ENCODE measurements at regions not wholly inside any gene's neighbourhood (a gene's known extent, or its start where the extent isn't known, plus 50 kb on each side); places are given as distances from the start of the nearest gene placed in this dataset.

GRCh38 chr2:208618220-208618619 is 211.6 kb downstream of the PTH2R start:
- no TSS peak for BruUV-seq (replicated peaks)
- no peaks in the 10 kb centered on the region for H3K4me1 ChIP-seq (ENCODE audit: insufficient read depth, low read length, poor library complexity, severe bottlenecking)
- no peaks in the 10 kb centered on the region for H3K36me3 ChIP-seq (ENCODE audit: insufficient read depth, low read length)
- ChIA-PET CTCF (ENCODE audit: unreplicated experiment) (no interaction called here), POLR2A (no interaction called here)
- no peaks in the 10 kb centered on the region for H3K79me2 ChIP-seq (ENCODE audit: insufficient read depth, low read depth, low read length)
- no peaks in the 10 kb centered on the region for H3K9me3 ChIP-seq (ENCODE audit: low read length)
- intact Hi-C loops (cut with micrococcal nuclease; ENCODE audit: unreplicated experiment), result no loop called here
- H3K9me2 ChIP-seq (ENCODE audit: insufficient read depth, low read length), result no peaks in the 10 kb centered on the region
- no peak overlapping the region for H3K27ac ChIP-seq (ENCODE audit: low read depth, low read length, poor library complexity, severe bottlenecking)
- H3K4me3 ChIP-seq (ENCODE audit: low read depth, low read length, poor library complexity, severe bottlenecking), result no peak overlapping the region
- no peak overlapping the region for H3K4me2 ChIP-seq (ENCODE audit: low read length)
- no peak overlapping the region for H2AFZ ChIP-seq (ENCODE audit: low read length)
- TF ChIP-seq CTCF (conservative IDR thresholded peaks at IDR 0.05; ENCODE audit: low read length), result no peak
- TF ChIP-seq EZH2phosphoT487 (IDR thresholded peaks at IDR 0.05; ENCODE audit: borderline replicate concordance, low read depth, low read length), result no peak
- no peaks in the 10 kb centered on the region for H4K20me1 ChIP-seq (ENCODE audit: insufficient read depth, low read length)
- DNase-seq (ENCODE audit: low spot score), result no peak

GRCh38 chr2:208619993-208620392 is 213.4 kb downstream of the PTH2R start:
- no peak for TF ChIP-seq CTCF (conservative IDR thresholded peaks at IDR 0.05; ENCODE audit: low read length)
- TF ChIP-seq EZH2phosphoT487 (IDR thresholded peaks at IDR 0.05; ENCODE audit: borderline replicate concordance, low read depth, low read length), result no peak
- DNase-seq (ENCODE audit: low spot score), result no peak
- H3K4me2 ChIP-seq (ENCODE audit: low read length), result no peak overlapping the region
- POLR2A ChIA-PET, result no interaction called here
- no peaks in the 10 kb centered on the region for H4K20me1 ChIP-seq (ENCODE audit: insufficient read depth, low read length)
- no peak overlapping the region for H2AFZ ChIP-seq (ENCODE audit: low read length)
- no peaks in the 10 kb centered on the region for H3K79me2 ChIP-seq (ENCODE audit: insufficient read depth, low read depth, low read length)
- intact Hi-C loops (cut with micrococcal nuclease; ENCODE audit: unreplicated experiment), result no loop called here
- CTCF ChIA-PET (ENCODE audit: unreplicated experiment), result no interaction called here
- H3K9me2 ChIP-seq (ENCODE audit: insufficient read depth, low read length), result no peaks in the 10 kb centered on the region
- no peaks in the 10 kb centered on the region for H3K36me3 ChIP-seq (ENCODE audit: insufficient read depth, low read length)
- no peaks in the 10 kb centered on the region for H3K9me3 ChIP-seq (ENCODE audit: low read length)
- no peaks in the 10 kb centered on the region for H3K4me1 ChIP-seq (ENCODE audit: insufficient read depth, low read length, poor library complexity, severe bottlenecking)
- no peak overlapping the region for H3K27ac ChIP-seq (ENCODE audit: low read depth, low read length, poor library complexity, severe bottlenecking)
- no TSS peak for BruUV-seq (replicated peaks)
- no peak overlapping the region for H3K4me3 ChIP-seq (ENCODE audit: low read depth, low read length, poor library complexity, severe bottlenecking)

GRCh38 chr2:208620487-208620978 is 213.9 kb downstream of the PTH2R start:
- H3K4me2 ChIP-seq (ENCODE audit: low read length), result no peak overlapping the region
- ChIA-PET CTCF (ENCODE audit: unreplicated experiment) (no interaction called here), POLR2A (no interaction called here)
- H3K4me1 ChIP-seq (ENCODE audit: insufficient read depth, low read length, poor library complexity, severe bottlenecking), result no peaks in the 10 kb centered on the region
- no peak overlapping the region for H3K4me3 ChIP-seq (ENCODE audit: low read depth, low read length, poor library complexity, severe bottlenecking)
- no peak for TF ChIP-seq EZH2phosphoT487 (IDR thresholded peaks at IDR 0.05; ENCODE audit: borderline replicate concordance, low read depth, low read length)
- no peak for TF ChIP-seq CTCF (conservative IDR thresholded peaks at IDR 0.05; ENCODE audit: low read length)
- intact Hi-C loops (cut with micrococcal nuclease; ENCODE audit: unreplicated experiment), result no loop called here
- BruUV-seq (replicated peaks), result no TSS peak
- H3K79me2 ChIP-seq (ENCODE audit: insufficient read depth, low read depth, low read length), result no peaks in the 10 kb centered on the region
- no peak overlapping the region for H2AFZ ChIP-seq (ENCODE audit: low read length)
- no peak for DNase-seq (ENCODE audit: low spot score)
- H3K9me3 ChIP-seq (ENCODE audit: low read length), result no peaks in the 10 kb centered on the region
- H3K9me2 ChIP-seq (ENCODE audit: insufficient read depth, low read length), result no peaks in the 10 kb centered on the region
- no peaks in the 10 kb centered on the region for H3K36me3 ChIP-seq (ENCODE audit: insufficient read depth, low read length)
- no peaks in the 10 kb centered on the region for H4K20me1 ChIP-seq (ENCODE audit: insufficient read depth, low read length)
- no peak overlapping the region for H3K27ac ChIP-seq (ENCODE audit: low read depth, low read length, poor library complexity, severe bottlenecking)
